Right lobe of liver (tissue), 6 donors: ENCODE measurements at regions not wholly inside any gene's neighbourhood (a gene's known extent, or its start where the extent isn't known, plus 50 kb on each side); places are given as distances from the start of the nearest gene placed in this dataset.
"Not testable (repeated sequence)": the region's sequence is repeated elsewhere in the genome, so short reads cannot be mapped to it uniquely, and the experiment has no call there.

Experiments
- ATAC-seq, 4 donors: fragments of 200-7000 bp; cut with Tn5 transposase; one replicate each; pipeline ENCODE4 v1.9.1; 2020; ENCODE audit warnings: mild to moderate bottlenecking in 4 of 4, moderate library complexity in 4 of 4
- DNase-seq, 3 donors: peaks; one replicate each; pipeline ENCODE4 v3.0.0-alpha.2; 2020
- H3K27ac ChIP-seq, 3 donors: fragments of 200-600 bp; one replicate each; pipeline ENCODE4 v1.8.0; 2022
- H3K27me3 ChIP-seq, 2 donors: fragments of 200-600 bp; one replicate each; pipeline ENCODE4 v1.8.0; 2022
- H3K36me3 ChIP-seq, 4 donors: fragments of 200-600 bp; sonication (generic) in 1 of 4; one replicate each; pipeline versions ENCODE4 v1.5.1 to v1.8.0; 2017 to 2022; ENCODE audit warnings: control low read depth in 1 of 4
- H3K4me1 ChIP-seq, 4 donors: fragments of 200-600 bp; sonication (generic) in 1 of 4; one replicate each; pipeline versions ENCODE4 v1.5.1 to v1.8.0; 2017 to 2022; ENCODE audit warnings: control low read depth in 1 of 4
- H3K4me3 ChIP-seq, 3 donors: fragments of 200-600 bp; one replicate each; pipeline ENCODE4 v1.8.0; 2022
- H3K9me3 ChIP-seq, 4 donors: fragments of 200-600 bp; sonication (generic) in 1 of 4; one replicate each; pipeline versions ENCODE4 v1.5.1 to v1.8.0; 2017 to 2022; ENCODE audit warnings: control low read depth in 1 of 4
- CTCF ChIP-seq, 4 donors: fragments of 200-600 bp in 3 of 4; fragments of 450-650 bp in 1 of 4; IDR thresholded peaks; one replicate each; pipeline versions ENCODE4 v1.5.1 to v1.8.0; 2016 to 2022; ENCODE audit warnings: antibody characterized with exemption in 4 of 4, mild to moderate bottlenecking in 2 of 4
- POLR2A ChIP-seq: fragments of 450-650 bp; IDR thresholded peaks from one replicate; pipeline ENCODE4 v1.6.1; 2017; ENCODE audit warnings: antibody characterized with exemption, mild to moderate bottlenecking
- WGBS: methylation state at CpG from one replicate; pipeline ENCODE4 v1.1.6; 2018; ENCODE audit warnings: low coverage, low lambda C conversion rate; ENCODE audit not compliant: insufficient coverage; ENCODE audit errors: missing lambda C conversion rate; 5-methylcytosine and 5-hydroxymethylcytosine counted together
- intact Hi-C, 2 donors: fragments of 100-400 bp; cut with DNase I; formaldehyde crosslinking; loops; one replicate each; pipeline versions ENCODE4 v1.11.2 to v1.14.1; 2022
- donor health status: DM: no; HTN: yes; CAD: no.
- donor health status: DM: no; HTN: no; CAD: no.
- donor health status: DM: no; HTN: no; CAD: no.
- donor health status: DM: no; HTN: yes; CAD: no.
- donor health status: DM: no; HTN: yes; CAD: no.

GRCh38 chr3:67154429-67154828, 156.3 kb downstream of the KBTBD8 start:
- Histone ChIP-seq H3K9me3 (no peaks in the 10 kb centered on the region), H3K36me3 (no peaks in the 10 kb centered on the region), H3K4me3 (no peak overlapping the region), H3K27ac (no peak overlapping the region), H3K27me3 (no peaks in the 10 kb centered on the region), H3K4me1 (no peaks in the 10 kb centered on the region)
- WGBS: 63% methylated on average over 2 of the region's 8 CpGs
- ATAC-seq (no peak), DNase-seq (no peak)
- TF ChIP-seq POLR2A (no peak), CTCF (IDR thresholded peaks at IDR 0.05) (no peak)
- intact Hi-C loops: no loop called here

DNA sequence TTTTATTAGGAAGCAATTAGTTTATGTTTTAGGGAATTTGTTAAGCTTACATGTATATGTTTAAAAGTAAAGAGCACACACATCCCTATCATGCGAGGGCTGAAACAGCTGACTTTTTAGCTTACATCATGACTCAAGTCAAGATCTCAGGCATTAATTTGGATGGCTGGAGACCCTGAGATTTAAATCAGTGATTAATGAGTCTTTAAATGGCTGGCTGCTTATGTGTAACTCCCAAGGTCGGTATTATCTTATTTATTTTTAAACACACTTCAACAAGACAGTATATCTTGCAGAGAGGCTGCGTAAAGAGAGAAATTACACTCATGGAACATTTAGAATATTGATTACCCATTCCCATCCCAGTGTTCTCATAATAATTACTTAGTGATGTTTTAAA, 169.4 kb downstream of the KBTBD8 start:
- no peak for TF ChIP-seq POLR2A
- 57% methylated on average over 3 of the region's 3 CpGs for WGBS
- H3K4me1 ChIP-seq: no peaks in the 10 kb centered on the region
- H3K36me3 ChIP-seq: no peaks in the 10 kb centered on the region
- no peak overlapping the region for H3K4me3 ChIP-seq
- no peaks in the 10 kb centered on the region for H3K9me3 ChIP-seq
- ATAC-seq (no peak), DNase-seq (no peak)
- H3K27me3 ChIP-seq: no peaks in the 10 kb centered on the region
- no peak overlapping the region for H3K27ac ChIP-seq
- intact Hi-C loops: no loop called here

- H3K27ac ChIP-seq: no peak overlapping the region
- no peak for DNase-seq
- no peak overlapping the region for H3K4me3 ChIP-seq
- intact Hi-C loops: no loop called here
- no peaks in the 10 kb centered on the region for H3K9me3 ChIP-seq
- H3K27me3 ChIP-seq: no peaks in the 10 kb centered on the region
- no peaks in the 10 kb centered on the region for H3K4me1 ChIP-seq
- TF ChIP-seq CTCF (IDR thresholded peaks at IDR 0.05) (no peak), POLR2A (no peak)
- 69% methylated on average over 2 of the region's 2 CpGs for WGBS
- no peaks in the 10 kb centered on the region for H3K36me3 ChIP-seq
- ATAC-seq: no peak
Measured at GRCh38 chr3:67171841-67172240, 173.7 kb downstream of the KBTBD8 start.

GRCh38 chr3:67173130-67173529, 175.0 kb downstream of the KBTBD8 start:
- H3K9me3 ChIP-seq, H3K27me3 ChIP-seq, intact Hi-C loops, DNase-seq, H3K4me3 ChIP-seq, ATAC-seq, H3K27ac ChIP-seq, H3K4me1 ChIP-seq, H3K36me3 ChIP-seq: not testable (repeated sequence)
- WGBS: 54% methylated on average over 3 of the region's 3 CpGs

GRCh38 chr3:67176396-67176795, 178.3 kb downstream of the KBTBD8 start:
- ATAC-seq: peak; percentile 50 to 85 (median 67)
- TF ChIP-seq POLR2A (no peak), CTCF (IDR thresholded peaks at IDR 0.05) (no peak)
- Histone ChIP-seq H3K36me3 (no peaks in the 10 kb centered on the region), H3K27me3 (no peaks in the 10 kb centered on the region), H3K27ac (no peak overlapping the region), H3K4me3 (no peak overlapping the region), H3K4me1 (no peaks in the 10 kb centered on the region), H3K9me3 (no peaks in the 10 kb centered on the region)
- no peak for DNase-seq
- 85% methylated on average over 2 of the region's 2 CpGs for WGBS
- intact Hi-C loops: no loop called here

DNA sequence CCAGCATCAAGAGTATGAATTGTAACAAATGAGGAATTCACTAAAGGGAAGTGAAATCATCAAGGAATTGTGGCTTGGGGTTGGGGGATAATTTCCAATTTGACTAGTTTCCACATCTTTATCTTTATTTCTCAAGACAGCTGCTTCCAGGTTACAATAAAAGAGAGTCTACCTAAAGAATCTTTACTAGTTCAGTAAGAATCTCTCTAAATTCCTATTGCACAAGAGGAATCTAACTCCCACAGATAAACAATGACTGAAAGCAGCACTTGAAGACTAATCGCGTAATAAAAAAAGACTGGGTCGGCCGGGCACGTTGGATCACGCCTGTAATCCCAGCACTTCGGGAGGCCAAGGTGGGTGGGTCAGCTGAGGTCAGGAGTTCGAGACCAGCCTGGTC, 194.4 kb downstream of the KBTBD8 start:
- DNase-seq: no peak
- Histone ChIP-seq H3K27ac (no peak overlapping the region), H3K4me1 (no peaks in the 10 kb centered on the region), H3K36me3 (no peaks in the 10 kb centered on the region), H3K27me3 (no peaks in the 10 kb centered on the region), H3K9me3 (no peaks in the 10 kb centered on the region), H3K4me3 (no peak overlapping the region)
- no peak for ATAC-seq
- intact Hi-C loops: no loop called here
- no peak for TF ChIP-seq CTCF (IDR thresholded peaks at IDR 0.05)
- no peak for TF ChIP-seq POLR2A
- 72% methylated on average over 8 of the region's 8 CpGs for WGBS
